CD14-positive monocyte (primary cell): ENCODE measurements at regions not wholly inside any gene's neighbourhood (a gene's known extent, or its start where the extent isn't known, plus 50 kb on each side); places are given as distances from the start of the nearest gene placed in this dataset.

ENCODE experiments used
- DNase-seq, 3 donors: peaks; one replicate each; pipeline ENCODE4 v3.0.0-alpha.2; 2011 to 2022
- H2AFZ ChIP-seq: 2 replicates; pipeline ENCODE4 v1.6.0; 2012; ENCODE audit warnings: mild to moderate bottlenecking, low read depth, low read length, inconsistent platforms; ENCODE audit not compliant: insufficient read depth, poor library complexity, severe bottlenecking
- H3K27ac ChIP-seq, 2 donors: 1 replicate in 1 of 2; 2 replicates in 1 of 2; pipeline ENCODE4 v1.5.1; 2012 to 2013; ENCODE audit warnings: low read length in 2 of 2, control low read depth in 1 of 2, inconsistent platforms in 1 of 2, low read depth in 1 of 2, mild to moderate bottlenecking in 1 of 2
- H3K27me3 ChIP-seq, 2 donors: one replicate each; pipeline versions ENCODE4 v1.6.0 to v1.6.1; 2011 to 2013; ENCODE audit warnings: low read length in 2 of 2; ENCODE audit not compliant: control insufficient read depth in 2 of 2, insufficient read depth in 2 of 2
- H3K36me3 ChIP-seq, 2 donors: replicated peaks in 1 of 2; 1 replicate in 1 of 2; 2 replicates in 1 of 2; pipeline versions ENCODE4 v1.5.1 to v1.6.1; 2012 to 2013; ENCODE audit warnings: low read length in 2 of 2, control low read depth in 1 of 2, inconsistent platforms in 1 of 2, mild to moderate bottlenecking in 1 of 2; ENCODE audit not compliant: insufficient read depth in 2 of 2, control insufficient read depth in 1 of 2
- H3K4me1 ChIP-seq, 2 donors: 1 replicate in 1 of 2; 2 replicates in 1 of 2; pipeline versions ENCODE4 v1.5.1 to v1.6.1; 2012 to 2013; ENCODE audit warnings: low read length in 2 of 2, control low read depth in 1 of 2, inconsistent platforms in 1 of 2, mild to moderate bottlenecking in 1 of 2, moderate library complexity in 1 of 2; ENCODE audit not compliant: insufficient read depth in 2 of 2, control insufficient read depth in 1 of 2
- H3K4me2 ChIP-seq: replicated peaks from 2 replicates; pipeline ENCODE3; 2012; ENCODE audit warnings: low read length, moderate library complexity, mild to moderate bottlenecking; ENCODE audit not compliant: poor library complexity, severe bottlenecking; ENCODE audit errors: extremely low read depth
- H3K4me3 ChIP-seq, 3 experiments: fragments of 200-600 bp in 1 of 3; sonication (generic) in 1 of 3; replicated peaks in 1 of 3; 1 replicate in 2 of 3; 2 replicates in 1 of 3; pipeline ENCODE4 v1.5.1; 2011 to 2013; ENCODE audit warnings: low read length in 3 of 3, mild to moderate bottlenecking in 3 of 3, control low read depth in 2 of 3, low read depth in 2 of 3, inconsistent platforms in 1 of 3, moderate library complexity in 1 of 3
- H3K79me2 ChIP-seq: 2 replicates; pipeline ENCODE4 v1.6.0; 2012; ENCODE audit warnings: mild to moderate bottlenecking, control low read depth, inconsistent platforms, low read length, moderate library complexity; ENCODE audit not compliant: insufficient read depth
- H3K9ac ChIP-seq: 2 replicates; pipeline ENCODE4 v1.6.0; 2017; ENCODE audit warnings: low read length, mild to moderate bottlenecking; ENCODE audit not compliant: insufficient read depth, poor library complexity, severe bottlenecking
- H3K9me3 ChIP-seq, 2 donors: replicated peaks in 1 of 2; 1 replicate in 1 of 2; 2 replicates in 1 of 2; pipeline versions ENCODE4 v1.5.1 to v1.6.1; 2012 to 2013; ENCODE audit warnings: low read length in 2 of 2, control low read depth in 1 of 2; ENCODE audit not compliant: control insufficient read depth in 1 of 2, insufficient read depth in 1 of 2
- H4K20me1 ChIP-seq: 2 replicates; pipeline ENCODE4 v1.6.0; 2012; ENCODE audit warnings: mild to moderate bottlenecking, low read length, control low read depth, moderate library complexity; ENCODE audit not compliant: insufficient read depth
- H3K27ac Mint-ChIP-seq, 7 donors: one replicate each; pipeline ENCODE4 v1.8.0; 2020; ENCODE audit warnings: mild to moderate bottlenecking in 7 of 7, mixed read lengths in 7 of 7, moderate library complexity in 6 of 7, inconsistent platforms in 2 of 7
- H3K27me3 Mint-ChIP-seq, 3 donors: one replicate each; pipeline ENCODE4 v1.8.0; 2021 to 2022; ENCODE audit warnings: low read depth in 3 of 3, mild to moderate bottlenecking in 3 of 3, mixed read lengths in 3 of 3, moderate library complexity in 3 of 3, inconsistent platforms in 1 of 3
- H3K36me3 Mint-ChIP-seq, 2 donors: one replicate each; pipeline ENCODE4 v1.8.0; 2020; ENCODE audit warnings: mixed read lengths in 2 of 2, inconsistent platforms in 1 of 2, mild to moderate bottlenecking in 1 of 2
- H3K4me1 Mint-ChIP-seq: one replicate; pipeline ENCODE4 v1.8.0; 2020; ENCODE audit warnings: mild to moderate bottlenecking, mixed read lengths
- H3K4me3 Mint-ChIP-seq, 2 donors: one replicate each; pipeline ENCODE4 v1.8.0; 2020; ENCODE audit warnings: mild to moderate bottlenecking in 2 of 2, mixed read lengths in 2 of 2, moderate library complexity in 1 of 2
- H3K9me3 Mint-ChIP-seq, 7 donors: one replicate each; pipeline ENCODE4 v1.8.0; 2020 to 2022; ENCODE audit warnings: mixed read lengths in 7 of 7, mild to moderate bottlenecking in 6 of 7, moderate library complexity in 6 of 7, inconsistent platforms in 2 of 7
- whole genome bisulfite sequencing: methylation state at CpG from one replicate; pipeline ENCODE4 v1.1.5; 2013; ENCODE audit warnings: missing lambda C conversion rate; ENCODE audit not compliant: insufficient coverage; 5-methylcytosine and 5-hydroxymethylcytosine counted together
- intact Hi-C, 2 donors: fragments of 100-400 bp; cut with micrococcal nuclease; formaldehyde crosslinking; loops; one replicate each; pipeline versions ENCODE4 v1.15.0 to v1.15.1; 2023
- TF ChIP-seq, protein P1 (sequence below): fragments of 200-600 bp; IDR thresholded peaks from one replicate; pipeline ENCODE4 v1.8.0; 2022; ENCODE audit warnings: antibody characterized with exemption, mild to moderate bottlenecking

DNA sequence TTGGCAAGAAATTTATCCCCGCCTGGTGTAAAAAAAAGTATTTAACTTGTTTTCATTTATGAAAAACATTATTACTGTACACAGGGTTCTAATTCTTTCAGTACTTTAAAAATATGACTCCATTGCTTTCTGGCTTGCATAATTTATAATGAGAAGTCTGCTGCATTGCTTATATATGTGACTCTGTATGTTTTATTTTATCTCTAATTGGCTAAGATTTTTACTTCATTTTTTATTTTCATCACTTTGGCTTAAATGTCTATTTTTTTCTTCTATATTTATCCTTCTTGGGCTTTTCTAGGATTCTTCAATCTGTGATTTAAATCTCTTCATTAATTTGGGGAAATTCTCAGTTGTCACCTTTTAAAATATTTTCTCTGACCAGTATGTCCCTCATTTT is 636.6 kb upstream of the NR2F2 start:
- WGBS: no CpG with 5 or more reads among the region's 1 CpG
- Histone ChIP-seq H3K27ac (no peak overlapping the region), H3K36me3 (no peaks in the 10 kb centered on the region), H3K4me1 (no peaks in the 10 kb centered on the region), H4K20me1 (no peaks in the 10 kb centered on the region), H3K9ac (no peak overlapping the region), H3K4me3 (no peak overlapping the region), H3K27me3 (no peaks in the 10 kb centered on the region), H3K9me3 (peaks cover 0 to 7% of the 10 kb centered on the region in 2 donors), H3K4me2 (no peak overlapping the region), H2AFZ (no peak overlapping the region), H3K79me2 (no peaks in the 10 kb centered on the region)
- TF ChIP-seq, protein P1, sequence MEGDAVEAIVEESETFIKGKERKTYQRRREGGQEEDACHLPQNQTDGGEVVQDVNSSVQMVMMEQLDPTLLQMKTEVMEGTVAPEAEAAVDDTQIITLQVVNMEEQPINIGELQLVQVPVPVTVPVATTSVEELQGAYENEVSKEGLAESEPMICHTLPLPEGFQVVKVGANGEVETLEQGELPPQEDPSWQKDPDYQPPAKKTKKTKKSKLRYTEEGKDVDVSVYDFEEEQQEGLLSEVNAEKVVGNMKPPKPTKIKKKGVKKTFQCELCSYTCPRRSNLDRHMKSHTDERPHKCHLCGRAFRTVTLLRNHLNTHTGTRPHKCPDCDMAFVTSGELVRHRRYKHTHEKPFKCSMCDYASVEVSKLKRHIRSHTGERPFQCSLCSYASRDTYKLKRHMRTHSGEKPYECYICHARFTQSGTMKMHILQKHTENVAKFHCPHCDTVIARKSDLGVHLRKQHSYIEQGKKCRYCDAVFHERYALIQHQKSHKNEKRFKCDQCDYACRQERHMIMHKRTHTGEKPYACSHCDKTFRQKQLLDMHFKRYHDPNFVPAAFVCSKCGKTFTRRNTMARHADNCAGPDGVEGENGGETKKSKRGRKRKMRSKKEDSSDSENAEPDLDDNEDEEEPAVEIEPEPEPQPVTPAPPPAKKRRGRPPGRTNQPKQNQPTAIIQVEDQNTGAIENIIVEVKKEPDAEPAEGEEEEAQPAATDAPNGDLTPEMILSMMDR: no peak
- peaks cover 2 to 11% (median 5%) of the 10 kb centered on the region in 7 donors for H3K9me3 Mint-ChIP-seq
- no peak overlapping the region for H3K4me3 Mint-ChIP-seq
- H3K27ac Mint-ChIP-seq: no peak overlapping the region
- H3K36me3 Mint-ChIP-seq: no peaks in the 10 kb centered on the region
- no peaks in the 10 kb centered on the region for H3K4me1 Mint-ChIP-seq
- no peaks in the 10 kb centered on the region for H3K27me3 Mint-ChIP-seq
- intact Hi-C loops: no loop called here
- no peak for DNase-seq

DNA sequence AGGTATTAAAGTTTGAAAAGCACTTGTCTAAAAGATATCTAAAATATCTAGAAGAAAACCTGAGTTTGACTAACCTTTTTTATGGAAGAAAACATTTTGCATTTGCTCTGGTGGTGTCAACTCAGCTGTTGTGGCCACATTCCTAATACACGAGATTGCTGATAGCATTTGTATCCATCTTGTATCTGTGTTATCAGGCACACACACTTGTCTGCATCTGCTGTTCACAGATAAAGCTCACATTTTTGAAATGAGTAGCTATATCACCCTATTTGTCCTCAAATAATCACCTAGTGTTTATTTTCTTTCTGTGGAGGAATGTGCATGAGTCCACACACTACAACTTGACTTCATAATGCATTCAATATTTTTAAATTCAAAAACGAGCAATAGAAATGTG is 632.3 kb upstream of the NR2F2 start:
- H3K4me1 Mint-ChIP-seq: no peaks in the 10 kb centered on the region
- H3K9me3 Mint-ChIP-seq: peaks cover 11 to 29% (median 15%) of the 10 kb centered on the region in 7 donors
- Histone ChIP-seq H2AFZ (no peak overlapping the region), H3K9me3 (peaks cover 15 to 23% of the 10 kb centered on the region in 2 donors), H4K20me1 (no peaks in the 10 kb centered on the region), H3K4me2 (no peak overlapping the region), H3K4me1 (no peaks in the 10 kb centered on the region), H3K27me3 (no peaks in the 10 kb centered on the region), H3K4me3 (no peak overlapping the region), H3K9ac (no peak overlapping the region), H3K27ac (no peak overlapping the region), H3K79me2 (no peaks in the 10 kb centered on the region), H3K36me3 (no peaks in the 10 kb centered on the region)
- intact Hi-C loops: no loop called here
- no peak for DNase-seq
- H3K27ac Mint-ChIP-seq: no peak overlapping the region
- WGBS: 60% methylated on average over 1 of the region's 2 CpGs
- no peaks in the 10 kb centered on the region for H3K27me3 Mint-ChIP-seq
- H3K4me3 Mint-ChIP-seq: no peak overlapping the region
- TF ChIP-seq, protein P1: no peak
- H3K36me3 Mint-ChIP-seq: no peaks in the 10 kb centered on the region
